OCI-LY3 (cell line): ENCODE measurements at regions not wholly inside any gene's neighbourhood (a gene's known extent, or its start where the extent isn't known, plus 50 kb on each side); places are given as distances from the start of the nearest gene placed in this dataset.
A peak's percentile ranks its signal among the peaks of the same experiment; 100 is the strongest.
"Not testable (repeated sequence)": the region's sequence is repeated elsewhere in the genome, so short reads cannot be mapped to it uniquely, and the experiment has no call there.

Experiments used
- H2AFZ ChIP-seq: fragments of 200-600, 300-600 bp; shearing (Covaris generic); 2 replicates; pipeline ENCODE4 v1.6.0; 2014; ENCODE audit warnings: antibody characterized with exemption, low read depth, low read length
- H3K27ac ChIP-seq: fragments of 200-600, 300-600 bp; sonication (generic); 2 replicates; pipeline ENCODE4 v1.5.1; 2014; ENCODE audit warnings: mild to moderate bottlenecking, low read length, moderate library complexity, mixed read lengths
- H3K27me3 ChIP-seq: fragments of 200-600, 300-600 bp; sonication (generic); 2 replicates; pipeline ENCODE4 v1.6.1; 2014; ENCODE audit warnings: low read depth, low read length, mixed read lengths
- H3K36me3 ChIP-seq: fragments of 200-600, 300-600 bp; sonication (generic); replicated peaks from 2 replicates; pipeline ENCODE3; 2014; ENCODE audit warnings: low read depth, low read length, mixed read lengths
- H3K4me1 ChIP-seq: fragments of 300-600, 200-600 bp; sonication (generic); 2 replicates; pipeline ENCODE4 v1.6.1; 2014; ENCODE audit warnings: low read length, mixed read lengths
- H3K4me2 ChIP-seq: fragments of 200-600, 300-600 bp; sonication (generic); 2 replicates; pipeline ENCODE4 v1.6.1; 2014; ENCODE audit warnings: low read length, mixed read lengths
- H3K4me3 ChIP-seq: fragments of 300-600, 200-600 bp; sonication (generic); 2 replicates; pipeline ENCODE4 v1.5.1; 2014; ENCODE audit warnings: antibody characterized with exemption, mild to moderate bottlenecking, low read length, moderate library complexity
- H3K79me2 ChIP-seq: fragments of 300-600, 200-600 bp; shearing (Covaris generic); 2 replicates; pipeline ENCODE4 v1.6.1; 2014; ENCODE audit warnings: mild to moderate bottlenecking, low read length, mixed read lengths
- H3K9ac ChIP-seq: fragments of 300-600, 200-600 bp; shearing (Covaris generic); 2 replicates; pipeline ENCODE4 v1.6.0; 2014; ENCODE audit warnings: mild to moderate bottlenecking, low read length, moderate library complexity
- H3K9me3 ChIP-seq: fragments of 200-600, 300-600 bp; shearing (Covaris generic); 2 replicates; pipeline ENCODE4 v1.6.1; 2014; ENCODE audit warnings: low read length, mixed read lengths; ENCODE audit not compliant: insufficient read depth
- H4K20me1 ChIP-seq: fragments of 200-600, 300-600 bp; sonication (generic); 2 replicates; pipeline ENCODE4 v1.6.1; 2016; ENCODE audit warnings: low read length, mixed read lengths; ENCODE audit not compliant: insufficient read depth
- CTCF ChIP-seq: fragments of 200-600, 300-600 bp; sonication (generic); IDR thresholded peaks from 2 replicates; pipeline ENCODE4 v1.5.1; 2014; ENCODE audit warnings: antibody characterized with exemption, low read length, low read depth
- EZH2phosphoT487 ChIP-seq: fragments of 200-600 bp; shearing (Covaris generic); IDR thresholded peaks from 2 replicates; pipeline ENCODE4 v1.6.1; 2018; ENCODE audit warnings: antibody characterized with exemption, mixed run types, low read depth

GRCh38 chr12:59346248-59346647, 249.6 kb upstream of the SLC16A7 start:
- not testable (repeated sequence) for H3K9me3 ChIP-seq, H3K79me2 ChIP-seq, H3K27me3 ChIP-seq, H3K36me3 ChIP-seq, H3K9ac ChIP-seq, H3K27ac ChIP-seq, H3K4me1 ChIP-seq, H3K4me3 ChIP-seq, H4K20me1 ChIP-seq, H2AFZ ChIP-seq, H3K4me2 ChIP-seq
- TF ChIP-seq CTCF: peak; percentile 28

DNA sequence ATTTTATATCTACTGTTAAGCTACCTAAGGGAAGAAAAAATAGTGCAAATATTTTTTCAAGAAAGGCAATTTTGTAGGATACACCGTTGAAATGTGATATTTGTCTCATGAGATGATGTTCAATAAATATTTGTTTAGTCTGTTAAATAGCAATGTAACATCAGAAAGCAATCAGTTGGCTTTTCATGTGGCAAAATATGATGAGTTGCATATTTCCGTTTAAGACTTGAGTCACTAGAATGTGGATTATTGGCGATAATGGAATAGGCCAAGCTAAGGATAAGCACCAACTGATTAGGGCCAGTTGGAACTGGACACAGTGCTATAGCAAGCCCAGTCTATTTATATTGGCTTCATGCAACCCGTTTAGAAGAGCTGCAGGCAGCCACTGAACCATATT, 250.4 kb upstream of the SLC16A7 start:
- no peak overlapping the region for H3K27ac ChIP-seq
- no peak overlapping the region for H3K9ac ChIP-seq
- TF ChIP-seq EZH2phosphoT487 (no peak), CTCF (no peak)
- no peaks in the 10 kb centered on the region for H3K4me1 ChIP-seq
- H3K36me3 ChIP-seq: no peaks in the 10 kb centered on the region
- no peak overlapping the region for H2AFZ ChIP-seq
- H3K4me2 ChIP-seq: no peak overlapping the region
- no peaks in the 10 kb centered on the region for H4K20me1 ChIP-seq
- no peak overlapping the region for H3K4me3 ChIP-seq
- no peaks in the 10 kb centered on the region for H3K9me3 ChIP-seq
- H3K27me3 ChIP-seq: no peaks in the 10 kb centered on the region
- H3K79me2 ChIP-seq: no peaks in the 10 kb centered on the region

- Histone ChIP-seq H3K27ac (no peak overlapping the region), H2AFZ (no peak overlapping the region), H3K9ac (no peak overlapping the region), H3K9me3 (no peaks in the 10 kb centered on the region), H4K20me1 (no peaks in the 10 kb centered on the region), H3K36me3 (no peaks in the 10 kb centered on the region), H3K79me2 (no peaks in the 10 kb centered on the region), H3K4me2 (no peak overlapping the region), H3K4me3 (no peak overlapping the region), H3K4me1 (no peaks in the 10 kb centered on the region), H3K27me3 (no peaks in the 10 kb centered on the region)
- TF ChIP-seq CTCF: no peak
- no peak for TF ChIP-seq EZH2phosphoT487
Measured at GRCh38 chr12:59344224-59344623, 251.6 kb upstream of the SLC16A7 start.

DNA sequence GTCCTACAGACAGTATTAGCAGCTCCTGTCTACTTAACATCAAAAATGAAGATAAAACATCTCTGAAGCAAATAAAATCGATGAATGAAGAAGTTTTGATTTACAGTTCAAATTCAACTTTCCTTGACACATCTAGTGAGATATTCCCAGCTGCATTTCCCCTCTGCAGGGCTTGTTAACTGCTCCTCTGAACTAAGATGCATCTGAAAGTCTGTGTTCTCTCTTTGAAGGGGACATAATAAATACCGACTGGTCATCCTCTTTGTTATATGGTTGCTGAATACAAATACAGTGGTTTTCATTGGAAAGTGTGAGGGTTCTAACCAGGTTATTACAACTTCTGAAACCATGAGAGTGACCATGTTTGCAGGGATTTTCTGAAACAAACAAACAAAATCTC, 266.4 kb upstream of the SLC16A7 start:
- H2AFZ ChIP-seq: no peak overlapping the region
- no peak overlapping the region for H3K9ac ChIP-seq
- H4K20me1 ChIP-seq: no peaks in the 10 kb centered on the region
- H3K9me3 ChIP-seq: no peaks in the 10 kb centered on the region
- H3K4me1 ChIP-seq: no peaks in the 10 kb centered on the region
- no peak overlapping the region for H3K4me3 ChIP-seq
- no peak overlapping the region for H3K4me2 ChIP-seq
- TF ChIP-seq CTCF (no peak), EZH2phosphoT487 (no peak)
- no peak overlapping the region for H3K27ac ChIP-seq
- no peaks in the 10 kb centered on the region for H3K36me3 ChIP-seq
- no peaks in the 10 kb centered on the region for H3K79me2 ChIP-seq
- H3K27me3 ChIP-seq: no peaks in the 10 kb centered on the region

GRCh38 chr12:59328395-59329075, 267.3 kb upstream of the SLC16A7 start:
- not testable (repeated sequence) for H3K4me3 ChIP-seq, H3K9me3 ChIP-seq, H3K79me2 ChIP-seq, H3K4me2 ChIP-seq, H4K20me1 ChIP-seq, H3K36me3 ChIP-seq, H3K4me1 ChIP-seq, H2AFZ ChIP-seq, H3K27ac ChIP-seq, H3K27me3 ChIP-seq, H3K9ac ChIP-seq

GRCh38 chr12:59326457-59326856, 269.4 kb upstream of the SLC16A7 start:
- not testable (repeated sequence) for H3K27me3 ChIP-seq, H3K27ac ChIP-seq, H2AFZ ChIP-seq, H3K4me3 ChIP-seq, H3K36me3 ChIP-seq, H3K4me1 ChIP-seq, H3K4me2 ChIP-seq, H3K9me3 ChIP-seq, H3K79me2 ChIP-seq, H3K9ac ChIP-seq, H4K20me1 ChIP-seq
